Endothelial cell of umbilical vein (primary cell): ENCODE measurements at regions not wholly inside any gene's neighbourhood (a gene's known extent, or its start where the extent isn't known, plus 50 kb on each side); places are given as distances from the start of the nearest gene placed in this dataset.

Experiments
- BruUV-seq: library from RNA; stranded (reverse); fragments of 400-500 nt; replicated peaks from 2 replicates; lab custom pipeline; 2021; lab: Mats Ljungman, UMichigan
- CTCF ChIA-PET: fragments of 300-600, 350-600 bp; sonication (Branson Sonifier 250); formaldehyde crosslinking; loops from one replicate; lab custom pipeline; 2021; ENCODE audit warnings: antibody characterized with exemption, inconsistent platforms; lab: Charles Lee
- POLR2A ChIA-PET: fragments of 300-600, 350-600 bp; sonication (Branson Sonifier 250); formaldehyde crosslinking; loops from one replicate; lab custom pipeline; 2021; ENCODE audit warnings: antibody characterized with exemption, inconsistent platforms; lab: Charles Lee
- DNase-seq: peaks from one replicate; pipeline ENCODE4 v3.0.0-alpha.2; 2011; ENCODE audit warnings: low read depth, low spot score
- FAIRE-seq: peaks from 2 replicates; lab custom pipeline; 2011; peaks lifted over from hg19 to GRCh38; lab: Jason Lieb, UNC
- H2AFZ ChIP-seq: 2 replicates; pipeline ENCODE4 v1.6.0; 2012; ENCODE audit warnings: low read depth, low read length, control low read depth, inconsistent platforms
- H3K27ac ChIP-seq: 2 replicates; pipeline ENCODE4 v1.5.1; 2011; ENCODE audit warnings: low read depth, mild to moderate bottlenecking, control low read depth, low read length, moderate library complexity; ENCODE audit not compliant: insufficient read depth
- H3K27me3 ChIP-seq, 2 experiments: 2 replicates each; pipeline versions ENCODE4 v1.6.0 to v1.6.1; 2011; ENCODE audit warnings: low read length in 2 of 2, mixed read lengths in 1 of 2; ENCODE audit not compliant: control insufficient read depth in 2 of 2, insufficient read depth in 2 of 2
- H3K36me3 ChIP-seq, 2 experiments: 2 replicates in 1 of 2; 3 replicates in 1 of 2; pipeline ENCODE4 v1.5.1; 2011; ENCODE audit warnings: low read length in 2 of 2, mild to moderate bottlenecking in 1 of 2, moderate library complexity in 1 of 2; ENCODE audit not compliant: control insufficient read depth in 2 of 2, insufficient read depth in 2 of 2; ENCODE audit errors: extremely low read depth in 1 of 2
- H3K4me1 ChIP-seq: 3 replicates; pipeline ENCODE4 v1.5.1; 2011; ENCODE audit warnings: mild to moderate bottlenecking, low read length; ENCODE audit not compliant: control insufficient read depth, insufficient read depth; ENCODE audit errors: extremely low read depth
- H3K4me2 ChIP-seq: 2 replicates; pipeline ENCODE4 v1.6.1; 2011; ENCODE audit warnings: low read length, control low read depth, mixed read lengths; ENCODE audit not compliant: insufficient read depth
- H3K4me3 ChIP-seq, 3 experiments: fragments of 200-600 bp in 1 of 3; sonication (generic), shearing (Covaris generic) in 1 of 3; replicated peaks in 1 of 3; 2 replicates each; pipeline ENCODE4 v1.5.1; 2011 to 2016; ENCODE audit warnings: control low read depth in 3 of 3, low read length in 3 of 3, mild to moderate bottlenecking in 2 of 3, inconsistent platforms in 1 of 3, low read depth in 1 of 3, moderate library complexity in 1 of 3; ENCODE audit not compliant: insufficient read depth in 1 of 3
- H3K79me2 ChIP-seq: 2 replicates; pipeline ENCODE4 v1.6.0; 2012; ENCODE audit warnings: low read length, inconsistent platforms; ENCODE audit not compliant: control insufficient read depth, insufficient read depth
- H3K9ac ChIP-seq: replicated peaks from 2 replicates; pipeline ENCODE3; 2011; ENCODE audit warnings: low read length, control low read depth; ENCODE audit not compliant: insufficient read depth; ENCODE audit errors: extremely low read depth
- H3K9me1 ChIP-seq: replicated peaks from 3 replicates; pipeline ENCODE4 v1.6.0; 2011; ENCODE audit warnings: mild to moderate bottlenecking, low read length; ENCODE audit not compliant: control insufficient read depth, insufficient read depth; ENCODE audit errors: extremely low read depth
- H3K9me3 ChIP-seq: replicated peaks from 2 replicates; pipeline ENCODE4 v1.5.1; 2012; ENCODE audit warnings: low read length, inconsistent platforms; ENCODE audit not compliant: control insufficient read depth, insufficient read depth
- H4K20me1 ChIP-seq: replicated peaks from 2 replicates; pipeline ENCODE3; 2011; ENCODE audit warnings: mild to moderate bottlenecking, low read length; ENCODE audit not compliant: control insufficient read depth, insufficient read depth; ENCODE audit errors: extremely low read depth
- CTCF ChIP-seq, 2 donors: IDR thresholded peaks; 1 replicate in 1 of 2; 2 replicates in 1 of 2; pipeline ENCODE4 v1.5.1; 2011; ENCODE audit warnings: low read length in 2 of 2, mild to moderate bottlenecking in 2 of 2, moderate library complexity in 2 of 2, control low read depth in 1 of 2, inconsistent platforms in 1 of 2, low read depth in 1 of 2; ENCODE audit not compliant: insufficient read depth in 1 of 2; ENCODE audit errors: extremely low read depth in 1 of 2
- EZH2 ChIP-seq: IDR thresholded peaks from 2 replicates; pipeline ENCODE4 v1.6.1; 2012; ENCODE audit warnings: borderline replicate concordance, low read depth, mild to moderate bottlenecking, moderate library complexity, low read length, inconsistent platforms; ENCODE audit not compliant: severe bottlenecking
- FOS ChIP-seq: IDR thresholded peaks from 2 replicates; pipeline ENCODE4 v1.6.1; 2011; ENCODE audit warnings: mild to moderate bottlenecking, low read length, moderate library complexity, borderline replicate concordance; ENCODE audit not compliant: insufficient read depth
- GATA2 ChIP-seq: IDR thresholded peaks from 2 replicates; pipeline ENCODE4 v1.7.0; 2011; ENCODE audit warnings: low read depth, mild to moderate bottlenecking, moderate library complexity, mixed read lengths, low read length; ENCODE audit not compliant: insufficient read length, insufficient read depth
- JUN ChIP-seq: IDR thresholded peaks from 2 replicates; pipeline ENCODE4 v1.6.1; 2011; ENCODE audit warnings: borderline replicate concordance, low read depth; ENCODE audit not compliant: insufficient read length, insufficient read depth
- MAX ChIP-seq: IDR thresholded peaks from 2 replicates; pipeline ENCODE4 v1.6.1; 2011; ENCODE audit not compliant: insufficient read depth, insufficient read length
- MYC ChIP-seq: IDR thresholded peaks from one replicate; pipeline ENCODE4 v1.6.1; 2011; ENCODE audit warnings: mild to moderate bottlenecking, low read depth, low read length
- POLR2A ChIP-seq: IDR thresholded peaks from 2 replicates; pipeline ENCODE4 v1.6.1; 2012; ENCODE audit warnings: low read depth, mild to moderate bottlenecking, control low read depth, low read length
- POLR2AphosphoS5 ChIP-seq: IDR thresholded peaks from 2 replicates; pipeline ENCODE4 v1.6.1; 2012; ENCODE audit warnings: low read depth, mild to moderate bottlenecking, control low read depth, low read length, moderate library complexity; ENCODE audit not compliant: insufficient read depth
- dilution Hi-C: fragments of 300-500 bp; cut with MboI; formaldehyde crosslinking; loops from one replicate; pipeline ENCODE4 v1.15.0; 2019; ENCODE audit warnings: low sequenced_read_pairs; ENCODE audit not compliant: extremely low pct_ligation_motif_present
- intact Hi-C: fragments of 100-400 bp; cut with micrococcal nuclease; formaldehyde crosslinking; loops from one replicate; pipeline ENCODE4 v1.10.0; 2022

- dilution Hi-C loops = no loop called here
- CTCF ChIA-PET = interaction anchor here (1.7 kb wide), 2 partner anchors 9 to 295 kb away, joined by 4 to 7 read pairs; no protein-coding TSS in a partner anchor
- no peak overlapping the region for H3K27ac ChIP-seq
These were observed 405.0 kb downstream of the COG6 start for GRCh38 chr13:40060296-40061007.

More at GRCh38 chr13:40060296-40061007, 405.0 kb downstream of the COG6 start:
- H3K4me1 ChIP-seq = peaks cover 10% of the 10 kb centered on the region
- H4K20me1 ChIP-seq = no peaks in the 10 kb centered on the region
- H3K9me3 ChIP-seq = no peaks in the 10 kb centered on the region
- no peaks in the 10 kb centered on the region for H3K9me1 ChIP-seq
- H3K27me3 ChIP-seq = no peaks in the 10 kb centered on the region
- TF ChIP-seq GATA2 (no peak), CTCF (IDR thresholded peaks at IDR 0.05; ENCODE audit: extremely low read depth in 1 of 2, insufficient read depth in 1 of 2, low read depth in 1 of 2, low read length in 2 of 2) (no peak), MAX (no peak), FOS (no peak), EZH2 (no peak), POLR2A (no peak), MYC (no peak), POLR2AphosphoS5 (no peak), JUN (no peak)
- BruUV-seq = no TSS peak
- H3K79me2 ChIP-seq = no peaks in the 10 kb centered on the region
- intact Hi-C loops = loop anchor here (10.0 kb wide), 2 partner anchors 494 to 714 kb away; partner anchors contain the start of gene MRPS31
- H3K4me2 ChIP-seq = no peak overlapping the region
- H3K9ac ChIP-seq = no peak overlapping the region
- FAIRE-seq (no peak), DNase-seq (no peak)
- no peaks in the 10 kb centered on the region for H3K36me3 ChIP-seq
- POLR2A ChIA-PET = no interaction called here
- H2AFZ ChIP-seq = no peak overlapping the region
- no peak overlapping the region for H3K4me3 ChIP-seq
